ENCODE measurements at regions not wholly inside any gene's neighbourhood (a gene's known extent, or its start where the extent isn't known, plus 50 kb on each side); places are given as distances from the start of the nearest gene placed in this dataset.

- TF ChIP-seq, protein P1, sequence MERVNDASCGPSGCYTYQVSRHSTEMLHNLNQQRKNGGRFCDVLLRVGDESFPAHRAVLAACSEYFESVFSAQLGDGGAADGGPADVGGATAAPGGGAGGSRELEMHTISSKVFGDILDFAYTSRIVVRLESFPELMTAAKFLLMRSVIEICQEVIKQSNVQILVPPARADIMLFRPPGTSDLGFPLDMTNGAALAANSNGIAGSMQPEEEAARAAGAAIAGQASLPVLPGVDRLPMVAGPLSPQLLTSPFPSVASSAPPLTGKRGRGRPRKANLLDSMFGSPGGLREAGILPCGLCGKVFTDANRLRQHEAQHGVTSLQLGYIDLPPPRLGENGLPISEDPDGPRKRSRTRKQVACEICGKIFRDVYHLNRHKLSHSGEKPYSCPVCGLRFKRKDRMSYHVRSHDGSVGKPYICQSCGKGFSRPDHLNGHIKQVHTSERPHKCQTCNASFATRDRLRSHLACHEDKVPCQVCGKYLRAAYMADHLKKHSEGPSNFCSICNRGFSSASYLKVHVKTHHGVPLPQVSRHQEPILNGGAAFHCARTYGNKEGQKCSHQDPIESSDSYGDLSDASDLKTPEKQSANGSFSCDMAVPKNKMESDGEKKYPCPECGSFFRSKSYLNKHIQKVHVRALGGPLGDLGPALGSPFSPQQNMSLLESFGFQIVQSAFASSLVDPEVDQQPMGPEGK (CRISPR knock-in tag; IDR thresholded peaks at IDR 0.05; ENCODE audit: borderline replicate concordance): no peak
- TF ChIP-seq RARB (CRISPR knock-in tag; IDR thresholded peaks at IDR 0.05) (no peak), ZNF70 (CRISPR knock-in tag; IDR thresholded peaks at IDR 0.05) (no peak), SNAI2 (CRISPR knock-in tag; IDR thresholded peaks at IDR 0.05) (no peak)
Measured at GRCh38 chr1:172900376-172900997, 150.3 kb downstream of the TNFSF18 start.
